Omental fat pad (tissue), 3 donors: ENCODE measurements at regions not wholly inside any gene's neighbourhood (a gene's known extent, or its start where the extent isn't known, plus 50 kb on each side); places are given as distances from the start of the nearest gene placed in this dataset.
"Not testable (repeated sequence)": the region's sequence is repeated elsewhere in the genome, so short reads cannot be mapped to it uniquely, and the experiment has no call there.

Experiments
- ATAC-seq: fragments of 150-250 bp; one replicate; pipeline ENCODE4 v1.9.1; 2016; ENCODE audit warnings: mild to moderate bottlenecking, moderate library complexity; ENCODE audit not compliant: low FRiP score
- DNase-seq: peaks from one replicate; pipeline ENCODE4 v3.0.0-alpha.2; 2019; ENCODE audit warnings: low spot score
- CTCF ChIP-seq, 3 donors: fragments of 450-650 bp; IDR thresholded peaks; one replicate each; pipeline ENCODE4 v1.5.1; 2016 to 2017; ENCODE audit warnings: antibody characterized with exemption in 3 of 3, mild to moderate bottlenecking in 3 of 3, moderate library complexity in 2 of 3

GRCh38 chr12:68387338-68387737 is 55.2 kb upstream of the MDM1 start:
- TF ChIP-seq CTCF (IDR thresholded peaks at IDR 0.05) = no peak
- DNase-seq (no peak), ATAC-seq (no peak)

GRCh38 chr12:68389305-68389704 is 57.1 kb upstream of the MDM1 start:
- no peak for TF ChIP-seq CTCF (IDR thresholded peaks at IDR 0.05)
- no peak for DNase-seq
- no peak for ATAC-seq

- no peak for ATAC-seq
- no peak for TF ChIP-seq CTCF (IDR thresholded peaks at IDR 0.05)
- DNase-seq = no peak
These were observed 59.8 kb upstream of the MDM1 start for GRCh38 chr12:68391937-68392336.

- ATAC-seq (no peak), DNase-seq (no peak)
- TF ChIP-seq CTCF (IDR thresholded peaks at IDR 0.05) = no peak
These were observed 60.2 kb upstream of the MDM1 start for GRCh38 chr12:68392376-68392775.

GRCh38 chr12:68393417-68393816 is 61.3 kb upstream of the MDM1 start:
- no peak for TF ChIP-seq CTCF (IDR thresholded peaks at IDR 0.05)
- DNase-seq (no peak), ATAC-seq (no peak)

- ATAC-seq (no peak), DNase-seq (no peak)
- no peak for TF ChIP-seq CTCF (IDR thresholded peaks at IDR 0.05)
These were observed 65.5 kb upstream of the MDM1 start for GRCh38 chr12:68397566-68398158.

- not testable (repeated sequence) for DNase-seq, ATAC-seq
These were observed 66.5 kb upstream of the MDM1 start for GRCh38 chr12:68398689-68399088.
